Activated naive CD4-positive, alpha-beta T cell treated with anti-CD3 and anti-CD28 coated beads for 36 hours (primary cell): ENCODE measurements at regions not wholly inside any gene's neighbourhood (a gene's known extent, or its start where the extent isn't known, plus 50 kb on each side); places are given as distances from the start of the nearest gene placed in this dataset.

Source experiments
- CTCF ChIA-PET: fragments of 350-600 bp; sonication (Branson Sonifier 250); formaldehyde crosslinking; loops from one replicate; lab custom pipeline; 2021; ENCODE audit warnings: antibody characterized with exemption; lab: Charles Lee
- DNase-seq: peaks from one replicate; pipeline ENCODE4 v3.0.0-alpha.2; 2020
- H3K27ac Mint-ChIP-seq: one replicate; pipeline ENCODE4 v1.8.0; 2021; ENCODE audit warnings: mild to moderate bottlenecking, mixed read lengths
- H3K27me3 Mint-ChIP-seq: one replicate; pipeline ENCODE4 v1.8.0; 2021; ENCODE audit warnings: low read depth, mixed read lengths
- H3K36me3 Mint-ChIP-seq: one replicate; pipeline ENCODE4 v1.8.0; 2021; ENCODE audit warnings: low read depth, mixed read lengths
- H3K4me1 Mint-ChIP-seq: one replicate; pipeline ENCODE4 v1.8.0; 2021; ENCODE audit warnings: low read depth, mixed read lengths
- H3K4me3 Mint-ChIP-seq: one replicate; pipeline ENCODE4 v1.8.0; 2021; ENCODE audit warnings: mild to moderate bottlenecking, moderate library complexity, mixed read lengths
- H3K9me3 Mint-ChIP-seq: one replicate; pipeline ENCODE4 v1.8.0; 2021; ENCODE audit warnings: mixed read lengths
- intact Hi-C: fragments of 100-400 bp; cut with micrococcal nuclease; formaldehyde crosslinking; loops from one replicate; pipeline ENCODE4 v1.15.1; 2023

- CTCF ChIA-PET = no interaction called here
- Mint-ChIP-seq H3K4me1 (no peaks in the 10 kb centered on the region), H3K27me3 (no peaks in the 10 kb centered on the region), H3K9me3 (peaks cover 6% of the 10 kb centered on the region), H3K36me3 (no peaks in the 10 kb centered on the region), H3K4me3 (no peak overlapping the region), H3K27ac (no peak overlapping the region)
- no peak for DNase-seq
- intact Hi-C loops = no loop called here
Measured at GRCh38 chr13:58728126-58728525, 1096.6 kb downstream of the PCDH17 start.

GRCh38 chr13:58729361-58729760 is 1097.8 kb downstream of the PCDH17 start:
- intact Hi-C loops = no loop called here
- H3K4me1 Mint-ChIP-seq = no peaks in the 10 kb centered on the region
- no peak overlapping the region for H3K27ac Mint-ChIP-seq
- H3K36me3 Mint-ChIP-seq = no peaks in the 10 kb centered on the region
- CTCF ChIA-PET = interaction anchor here (0.6 kb wide), 1 partner anchor 160 kb away, joined by 3 read pairs; no protein-coding TSS in a partner anchor
- H3K9me3 Mint-ChIP-seq = peaks cover 4% of the 10 kb centered on the region
- DNase-seq = no peak
- H3K4me3 Mint-ChIP-seq = no peak overlapping the region
- no peaks in the 10 kb centered on the region for H3K27me3 Mint-ChIP-seq

GRCh38 chr13:58744686-58745085 is 1113.1 kb downstream of the PCDH17 start:
- Mint-ChIP-seq H3K27me3 (no peaks in the 10 kb centered on the region), H3K9me3 (peaks cover 7% of the 10 kb centered on the region), H3K36me3 (no peaks in the 10 kb centered on the region), H3K27ac (no peak overlapping the region), H3K4me3 (no peak overlapping the region), H3K4me1 (no peaks in the 10 kb centered on the region)
- no peak for DNase-seq
- intact Hi-C loops = no loop called here
- CTCF ChIA-PET = no interaction called here

- no peak overlapping the region for H3K4me3 Mint-ChIP-seq
- no peaks in the 10 kb centered on the region for H3K36me3 Mint-ChIP-seq
- no peaks in the 10 kb centered on the region for H3K9me3 Mint-ChIP-seq
- intact Hi-C loops = no loop called here
- CTCF ChIA-PET = no interaction called here
- DNase-seq = no peak
- H3K27ac Mint-ChIP-seq = no peak overlapping the region
- no peaks in the 10 kb centered on the region for H3K27me3 Mint-ChIP-seq
- no peaks in the 10 kb centered on the region for H3K4me1 Mint-ChIP-seq
Measured at GRCh38 chr13:58767566-58767965, 1136.0 kb downstream of the PCDH17 start.

- Mint-ChIP-seq H3K4me1 (no peaks in the 10 kb centered on the region), H3K9me3 (peaks cover 2% of the 10 kb centered on the region), H3K4me3 (no peak overlapping the region), H3K36me3 (no peaks in the 10 kb centered on the region), H3K27me3 (no peaks in the 10 kb centered on the region), H3K27ac (no peak overlapping the region)
- CTCF ChIA-PET = no interaction called here
- DNase-seq = no peak
- intact Hi-C loops = no loop called here
Measured at GRCh38 chr13:58773280-58773859, 1141.8 kb downstream of the PCDH17 start.

- Mint-ChIP-seq H3K27ac (no peak overlapping the region), H3K36me3 (no peaks in the 10 kb centered on the region), H3K27me3 (no peaks in the 10 kb centered on the region), H3K4me1 (no peaks in the 10 kb centered on the region), H3K9me3 (peaks cover 5% of the 10 kb centered on the region), H3K4me3 (no peak overlapping the region)
- DNase-seq = no peak
- CTCF ChIA-PET = no interaction called here
- intact Hi-C loops = no loop called here
Measured at GRCh38 chr13:58782736-58783135, 1151.2 kb downstream of the PCDH17 start.

- CTCF ChIA-PET = no interaction called here
- Mint-ChIP-seq H3K36me3 (no peaks in the 10 kb centered on the region), H3K9me3 (peaks cover 3% of the 10 kb centered on the region)
Measured at GRCh38 chr13:58792854-58793253, 1161.3 kb downstream of the PCDH17 start.

GRCh38 chr13:58795715-58796114 is 1164.2 kb downstream of the PCDH17 start:
- Mint-ChIP-seq H3K4me3 (no peak overlapping the region), H3K9me3 (peaks cover 2% of the 10 kb centered on the region), H3K27me3 (no peaks in the 10 kb centered on the region), H3K4me1 (no peaks in the 10 kb centered on the region), H3K36me3 (no peaks in the 10 kb centered on the region), H3K27ac (no peak overlapping the region)
- CTCF ChIA-PET = no interaction called here
- no peak for DNase-seq
- intact Hi-C loops = no loop called here

More at GRCh38 chr13:58792854-58793253, 1161.3 kb downstream of the PCDH17 start:
- Mint-ChIP-seq H3K4me1 (no peaks in the 10 kb centered on the region), H3K27ac (no peak overlapping the region), H3K4me3 (no peak overlapping the region), H3K27me3 (no peaks in the 10 kb centered on the region)
- no peak for DNase-seq
- intact Hi-C loops = no loop called here

GRCh38 chr13:58804832-58805231 is 1173.3 kb downstream of the PCDH17 start:
- H3K9me3 Mint-ChIP-seq = peaks cover 2% of the 10 kb centered on the region
- intact Hi-C loops = no loop called here
- CTCF ChIA-PET = no interaction called here
- H3K27ac Mint-ChIP-seq = no peak overlapping the region
- DNase-seq = no peak
- no peaks in the 10 kb centered on the region for H3K27me3 Mint-ChIP-seq
- no peaks in the 10 kb centered on the region for H3K4me1 Mint-ChIP-seq
- H3K4me3 Mint-ChIP-seq = no peak overlapping the region
- H3K36me3 Mint-ChIP-seq = no peaks in the 10 kb centered on the region

- intact Hi-C loops = no loop called here
- CTCF ChIA-PET = no interaction called here
- Mint-ChIP-seq H3K9me3 (peaks cover 1% of the 10 kb centered on the region), H3K27me3 (no peaks in the 10 kb centered on the region), H3K36me3 (no peaks in the 10 kb centered on the region), H3K4me3 (no peak overlapping the region), H3K4me1 (no peaks in the 10 kb centered on the region), H3K27ac (no peak overlapping the region)
- no peak for DNase-seq
Measured at GRCh38 chr13:58806401-58806800, 1174.9 kb downstream of the PCDH17 start.

- DNase-seq = no peak
- intact Hi-C loops = no loop called here
- no peaks in the 10 kb centered on the region for H3K27me3 Mint-ChIP-seq
- H3K36me3 Mint-ChIP-seq = no peaks in the 10 kb centered on the region
- no peaks in the 10 kb centered on the region for H3K4me1 Mint-ChIP-seq
- H3K9me3 Mint-ChIP-seq = peaks cover 3% of the 10 kb centered on the region
- H3K4me3 Mint-ChIP-seq = no peak overlapping the region
- CTCF ChIA-PET = no interaction called here
- H3K27ac Mint-ChIP-seq = no peak overlapping the region
Measured at GRCh38 chr13:58823701-58824100, 1192.2 kb downstream of the PCDH17 start.

- intact Hi-C loops = no loop called here
- Mint-ChIP-seq H3K9me3 (peaks cover 6% of the 10 kb centered on the region), H3K4me3 (no peak overlapping the region), H3K27ac (no peak overlapping the region), H3K36me3 (no peaks in the 10 kb centered on the region), H3K4me1 (no peaks in the 10 kb centered on the region), H3K27me3 (no peaks in the 10 kb centered on the region)
- CTCF ChIA-PET = no interaction called here
- no peak for DNase-seq
Measured at GRCh38 chr13:58827904-58828303, 1196.4 kb downstream of the PCDH17 start.

GRCh38 chr13:58830841-58831240 is 1199.3 kb downstream of the PCDH17 start:
- H3K27me3 Mint-ChIP-seq = no peaks in the 10 kb centered on the region
- no peaks in the 10 kb centered on the region for H3K4me1 Mint-ChIP-seq
- no peak for DNase-seq
- H3K9me3 Mint-ChIP-seq = peaks cover 7% of the 10 kb centered on the region
- CTCF ChIA-PET = no interaction called here
- no peak overlapping the region for H3K4me3 Mint-ChIP-seq
- intact Hi-C loops = no loop called here
- H3K27ac Mint-ChIP-seq = no peak overlapping the region
- H3K36me3 Mint-ChIP-seq = no peaks in the 10 kb centered on the region
